ENCODE measurements at regions not wholly inside any gene's neighbourhood (a gene's known extent, or its start where the extent isn't known, plus 50 kb on each side); places are given as distances from the start of the nearest gene placed in this dataset.

DNA sequence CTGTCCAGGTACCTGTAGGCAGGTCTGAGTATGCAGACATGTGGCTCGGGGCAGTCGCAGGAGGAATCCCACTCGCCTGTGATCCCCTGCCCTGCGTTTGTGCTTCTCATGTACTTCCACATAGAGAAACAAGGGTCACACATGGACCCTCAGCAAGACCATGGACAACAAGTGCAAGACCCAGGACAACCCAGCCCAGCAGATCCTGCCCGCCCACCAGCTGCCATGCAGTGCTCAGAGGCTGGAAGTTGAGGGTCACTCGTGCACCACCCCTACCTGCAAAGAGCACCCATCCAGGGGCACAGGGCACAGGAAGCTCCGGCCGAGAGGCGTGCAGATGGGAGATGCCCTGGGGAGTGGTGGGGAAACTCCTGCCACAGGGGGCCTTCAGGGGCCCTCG lies 67.5 kb upstream of the C14orf180 start:
- DNase-seq: no peak

DNA sequence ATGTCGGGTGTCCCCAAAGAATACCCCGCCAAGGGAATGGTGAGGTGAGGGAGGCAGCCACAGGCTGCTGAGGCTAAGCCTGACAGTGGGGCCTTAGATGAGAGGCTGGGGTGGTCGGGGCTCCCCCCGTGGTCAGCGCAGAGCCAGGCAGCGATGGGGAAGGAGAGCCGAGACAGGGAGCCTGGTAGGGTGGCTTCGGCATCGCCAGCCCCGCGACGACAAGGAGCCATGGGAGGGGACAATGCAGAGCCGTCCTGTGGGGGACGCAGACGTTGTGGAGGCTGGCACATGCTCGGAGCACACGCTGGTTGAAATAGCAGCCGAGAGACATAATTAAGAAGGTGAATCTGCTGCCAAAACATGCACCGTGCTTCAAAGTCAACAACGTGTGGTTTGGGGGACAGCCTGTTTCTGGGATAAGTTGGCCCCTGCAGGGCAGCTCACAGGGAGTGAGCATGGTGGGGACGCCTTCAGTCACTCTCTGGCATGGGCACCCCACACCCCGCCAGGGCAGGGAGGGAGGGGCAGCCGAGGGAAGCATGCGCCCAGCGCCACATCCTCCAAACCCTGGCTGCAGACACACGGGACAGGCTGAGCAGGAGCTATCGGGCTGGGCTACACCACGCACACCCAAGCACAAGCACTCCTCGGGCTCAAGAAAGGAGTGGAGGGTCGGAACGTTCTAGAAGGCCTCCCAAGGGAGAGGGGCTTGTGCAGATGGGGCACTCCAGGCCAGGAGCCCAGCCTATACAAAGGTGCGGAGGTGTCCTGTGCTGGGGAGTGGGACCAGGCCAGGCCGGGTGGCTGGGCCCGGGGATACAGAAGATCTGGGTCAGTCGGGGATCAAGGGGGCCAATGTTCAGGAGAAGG lies 66.6 kb upstream of the C14orf180 start:
- DNase-seq: no peak

DNA sequence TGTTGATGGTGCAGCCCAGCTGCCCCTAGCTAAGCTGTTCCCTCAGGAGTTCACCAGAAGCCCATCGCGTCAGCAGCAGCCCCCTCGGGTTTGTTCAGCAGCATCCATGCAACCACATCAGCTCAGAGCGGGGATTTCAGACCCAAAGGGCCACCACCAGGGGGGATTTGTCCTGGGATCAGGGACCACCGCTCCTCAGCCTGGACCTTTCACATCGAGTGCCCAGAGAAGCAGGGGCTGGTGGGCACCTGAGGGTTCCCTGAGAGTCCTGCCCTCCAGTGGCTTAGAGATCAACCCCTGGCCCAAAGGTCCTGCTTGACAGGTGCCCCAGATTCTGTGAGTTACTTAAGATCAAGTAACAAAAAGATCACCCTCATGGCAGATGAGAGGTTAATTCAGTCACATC lies 65.9 kb upstream of the C14orf180 start:
- no peak for DNase-seq

DNA sequence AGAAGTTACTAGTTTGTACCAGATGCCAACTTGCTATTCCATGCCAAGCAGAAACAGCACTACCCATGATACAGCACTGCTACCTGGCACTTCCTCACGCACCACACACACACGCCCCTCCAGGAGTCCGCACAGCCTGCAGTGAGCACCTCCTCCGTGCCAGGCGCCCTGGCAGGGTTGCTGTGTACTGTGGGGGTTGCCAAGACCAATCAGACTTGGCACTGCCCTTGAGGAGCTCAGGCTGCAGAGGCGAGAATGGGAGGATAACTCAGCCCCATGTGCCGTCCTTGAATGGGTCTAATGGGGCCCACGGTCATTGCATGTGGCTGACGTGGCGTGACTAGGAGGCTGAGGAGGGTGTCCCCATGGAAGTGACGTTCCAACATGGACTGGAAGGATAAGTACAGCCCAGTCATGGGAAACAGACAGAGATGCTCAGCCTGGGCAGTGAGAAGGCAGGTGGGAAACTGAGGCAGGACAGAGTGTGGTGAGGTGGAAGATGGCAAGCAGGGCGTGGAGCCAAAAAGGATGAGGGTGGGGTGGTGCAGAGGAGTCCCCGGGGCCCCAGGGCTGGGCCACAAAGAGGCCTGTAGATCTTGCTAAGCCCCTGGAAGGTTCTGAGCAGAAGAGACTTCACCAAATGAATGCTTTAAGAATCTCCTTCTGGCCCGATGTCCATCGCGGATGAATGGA lies 65.3 kb upstream of the C14orf180 start:
- no peak for DNase-seq

DNA sequence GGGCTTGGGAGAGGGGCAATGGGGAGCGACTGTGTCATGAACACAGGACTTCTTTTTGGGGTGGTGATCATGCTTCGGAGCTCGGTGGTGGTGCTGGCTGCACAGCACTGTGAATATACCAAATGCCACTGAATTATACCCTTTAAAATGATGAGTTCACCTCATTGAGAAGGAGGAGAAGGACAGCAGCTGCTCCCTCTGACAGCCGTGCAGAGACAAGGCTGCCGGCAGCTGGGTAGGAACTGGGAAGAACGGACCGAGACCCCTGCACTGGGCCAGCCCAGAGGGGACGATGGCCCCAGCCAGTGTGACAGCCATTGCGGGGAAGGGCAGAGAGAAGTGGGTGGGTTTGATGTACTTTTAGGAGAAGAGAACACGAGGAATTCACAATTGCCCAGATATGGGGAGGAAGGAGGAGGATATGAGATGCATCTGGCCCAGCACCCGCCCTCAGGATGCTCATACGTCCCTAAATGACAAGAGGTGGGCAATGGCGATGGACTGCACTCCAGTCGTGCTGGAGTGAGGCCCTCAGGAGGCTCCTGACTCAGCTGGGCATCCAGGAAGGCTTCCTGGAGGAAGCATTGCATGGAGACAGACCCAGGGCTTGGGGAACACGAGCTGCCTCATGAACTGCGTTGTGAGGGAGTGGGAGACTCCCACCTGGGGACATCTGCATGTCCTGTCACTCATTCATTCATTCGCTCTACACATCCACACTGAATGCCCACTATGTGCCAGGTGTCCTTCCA lies 64.3 kb upstream of the C14orf180 start:
- DNase-seq: no peak

DNA sequence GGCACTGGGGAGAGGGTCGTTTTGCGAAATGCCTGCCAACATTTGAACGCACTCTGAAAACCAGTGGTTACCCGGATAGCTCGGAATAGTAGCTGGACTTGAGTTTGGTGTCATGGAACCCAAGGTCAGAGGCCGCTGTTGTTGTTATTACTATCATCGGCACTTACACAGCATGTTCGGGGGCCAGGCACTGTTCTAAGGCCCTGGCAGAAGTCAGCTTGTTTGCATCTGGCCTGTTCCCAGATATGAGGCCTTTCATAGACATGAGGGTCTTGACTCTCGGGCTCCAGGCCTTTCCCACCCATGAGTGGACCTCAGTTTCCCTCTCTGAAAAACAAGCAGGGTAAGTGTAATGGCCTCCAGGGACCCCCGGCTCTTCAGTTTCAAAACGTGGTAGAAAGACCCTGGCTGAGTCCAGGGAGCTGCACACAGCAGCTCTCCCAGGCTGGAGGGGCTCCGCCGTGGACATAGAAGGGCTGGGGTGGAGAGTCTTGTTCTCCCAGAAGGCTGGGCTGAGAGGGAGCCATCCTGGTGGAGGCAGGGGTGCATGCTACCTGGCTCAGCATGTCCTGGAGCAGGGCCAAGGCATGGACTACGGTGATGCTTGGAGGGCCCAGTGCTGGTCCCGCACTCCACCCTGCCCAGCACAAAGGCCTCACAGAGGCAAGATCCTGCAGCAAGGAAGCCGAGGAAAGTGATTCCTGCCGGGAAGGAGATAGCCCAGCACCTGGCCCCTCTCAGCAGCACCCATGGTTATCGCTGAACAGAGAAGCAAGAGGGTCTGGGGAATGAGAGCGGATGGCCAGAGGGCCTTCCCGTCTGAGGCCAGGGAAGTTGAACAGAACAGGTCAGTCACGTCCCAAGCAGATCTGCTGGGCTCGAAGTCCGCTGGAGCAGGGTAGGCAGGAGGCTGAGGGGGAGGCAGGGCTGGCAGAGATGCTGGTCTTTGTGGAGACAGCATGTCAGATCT lies 63.5 kb upstream of the C14orf180 start:
- no peak for DNase-seq

DNA sequence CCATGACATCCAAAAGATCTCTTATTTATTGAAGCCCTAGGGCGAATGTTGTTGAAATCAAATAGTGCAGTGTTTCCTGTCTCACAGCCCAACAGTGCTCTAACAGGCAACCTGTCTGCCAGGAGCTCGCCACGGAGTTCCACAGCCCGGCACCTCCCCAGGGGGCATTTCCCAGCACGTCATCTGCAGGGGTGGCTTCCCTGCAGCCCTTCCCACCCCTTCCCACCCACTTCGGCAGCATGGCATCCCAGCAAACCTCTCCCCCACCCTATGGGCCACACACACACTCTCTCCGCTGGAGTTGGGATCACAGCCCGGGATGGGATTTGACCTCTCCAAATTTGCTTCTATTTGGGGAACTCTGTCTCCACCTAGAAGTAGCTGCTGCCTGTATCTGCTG lies 62.7 kb upstream of the C14orf180 start:
- no peak for DNase-seq

DNA sequence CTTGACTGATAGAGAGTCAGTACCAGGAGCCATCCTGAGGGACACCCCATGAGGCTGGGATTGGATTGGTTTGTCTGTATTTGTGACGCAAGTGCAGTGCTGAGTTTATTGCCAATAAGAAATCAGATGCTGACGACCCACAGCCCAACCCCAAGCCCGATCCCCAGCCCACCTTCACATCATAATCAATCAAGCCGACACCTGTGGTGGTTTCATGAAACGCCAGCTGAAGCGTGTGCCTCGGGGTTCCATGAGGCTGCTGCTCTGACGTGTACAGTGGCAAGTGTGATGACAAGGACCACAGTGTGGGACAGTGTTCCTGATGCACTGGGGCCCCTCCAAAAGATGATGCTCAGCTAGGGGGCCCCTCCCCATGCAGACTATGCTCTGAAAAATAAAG lies 62.1 kb upstream of the C14orf180 start:
- DNase-seq: no peak

DNA sequence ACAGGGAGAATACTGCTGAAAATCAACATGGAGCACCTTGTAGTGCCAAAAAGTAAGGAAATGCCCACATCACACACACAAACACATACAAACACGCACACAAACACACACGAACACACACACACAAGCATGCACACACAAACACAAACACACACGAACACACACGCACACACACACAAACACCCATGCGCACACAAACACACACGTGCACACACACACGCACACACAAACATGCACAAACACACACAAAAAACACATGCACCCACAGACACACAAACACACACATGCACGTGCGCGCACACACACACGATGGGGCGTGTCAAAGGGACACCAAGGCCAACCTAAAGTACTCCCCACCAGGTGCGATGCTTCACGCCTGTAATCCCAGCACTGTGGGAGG lies 61.7 kb upstream of the C14orf180 start:
- DNase-seq: no peak

DNA sequence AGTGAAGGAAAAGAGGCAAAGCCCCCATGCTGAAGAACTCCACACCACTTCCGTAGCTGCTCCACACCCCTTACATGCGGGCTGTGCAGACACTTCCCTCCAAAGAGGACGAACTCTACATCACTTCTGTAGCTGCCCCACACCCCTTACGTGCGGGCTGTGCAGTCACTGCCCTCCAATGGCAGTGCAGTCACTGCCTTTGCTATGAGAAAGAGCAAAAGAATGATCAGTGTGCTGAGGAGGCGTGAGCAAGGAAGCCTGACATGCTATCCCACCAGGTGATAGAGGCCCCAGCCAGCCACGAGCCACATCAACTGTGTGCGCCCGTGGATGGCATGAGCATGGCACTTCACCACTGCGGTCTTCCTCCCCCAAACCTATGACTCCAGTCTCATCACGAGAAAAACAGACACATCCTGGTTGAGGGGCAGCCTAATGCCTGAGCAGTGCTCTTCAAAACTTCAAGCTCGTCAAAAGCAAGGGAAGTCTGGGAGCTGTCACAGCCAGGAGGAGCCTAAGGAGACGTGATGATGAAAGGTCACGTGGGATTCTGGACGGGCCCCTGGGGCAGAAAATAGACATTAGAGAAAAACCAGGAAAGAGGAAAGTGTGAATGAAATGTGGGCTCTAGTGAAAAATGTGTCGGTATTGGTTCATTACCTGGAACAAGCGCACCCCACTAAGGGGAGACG lies 60.8 kb upstream of the C14orf180 start:
- DNase-seq: no peak

DNA sequence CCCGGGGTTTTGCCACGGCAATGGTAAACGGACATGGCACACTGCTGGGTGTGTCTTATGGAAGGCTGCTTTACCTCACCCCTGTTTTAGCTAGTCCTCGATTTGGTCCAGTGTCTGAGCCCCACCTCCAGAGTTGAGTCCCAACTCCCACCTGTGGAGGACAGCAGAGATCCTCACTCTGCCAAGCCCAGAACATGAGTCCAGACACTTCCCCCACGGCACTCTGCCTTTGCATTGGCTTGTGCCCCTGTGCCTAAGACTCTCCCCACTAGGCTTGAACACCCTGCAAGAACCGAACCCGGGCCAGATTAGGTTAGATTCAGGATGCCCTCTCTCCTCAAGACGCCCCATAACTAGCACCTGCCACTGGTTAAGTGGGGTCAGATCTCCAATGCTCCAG lies 59.8 kb upstream of the C14orf180 start:
- DNase-seq: no peak

DNA sequence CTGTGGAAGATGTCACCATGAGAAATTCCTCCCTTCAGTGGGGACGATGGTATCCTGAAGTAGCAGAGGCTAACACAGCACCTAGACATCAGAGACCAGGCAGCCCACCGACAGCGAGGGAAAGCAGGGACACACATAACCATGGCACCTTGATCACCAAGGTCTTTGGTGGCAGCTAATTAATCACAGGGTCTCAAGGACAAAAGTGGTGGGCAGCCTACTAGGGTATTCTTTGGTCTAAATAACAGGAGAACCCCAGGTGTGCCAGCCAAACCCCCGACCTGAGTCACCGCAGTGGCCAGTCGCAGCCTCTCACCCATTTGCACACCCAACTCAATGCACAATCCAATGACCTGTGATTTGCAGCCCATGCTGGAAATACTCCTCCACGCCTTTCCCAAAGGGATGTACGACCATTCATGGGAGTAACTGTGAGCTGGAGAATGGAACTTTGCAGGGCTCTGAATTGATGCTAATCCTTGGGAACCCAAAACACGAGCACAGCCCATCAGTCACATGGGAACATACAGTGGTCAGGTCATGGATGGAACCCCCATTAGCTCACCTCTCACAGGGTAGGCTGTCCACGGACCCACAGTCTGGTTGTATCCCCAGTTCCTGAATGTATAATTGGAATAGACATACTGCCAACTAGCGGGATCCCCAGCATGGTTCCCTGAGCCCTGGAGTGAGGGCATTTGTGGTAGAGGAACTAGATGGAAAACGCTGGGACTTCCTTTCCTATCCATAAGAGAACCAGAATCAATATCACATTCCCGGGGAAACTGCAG lies 58.7 kb upstream of the C14orf180 start:
- no peak for DNase-seq

DNA sequence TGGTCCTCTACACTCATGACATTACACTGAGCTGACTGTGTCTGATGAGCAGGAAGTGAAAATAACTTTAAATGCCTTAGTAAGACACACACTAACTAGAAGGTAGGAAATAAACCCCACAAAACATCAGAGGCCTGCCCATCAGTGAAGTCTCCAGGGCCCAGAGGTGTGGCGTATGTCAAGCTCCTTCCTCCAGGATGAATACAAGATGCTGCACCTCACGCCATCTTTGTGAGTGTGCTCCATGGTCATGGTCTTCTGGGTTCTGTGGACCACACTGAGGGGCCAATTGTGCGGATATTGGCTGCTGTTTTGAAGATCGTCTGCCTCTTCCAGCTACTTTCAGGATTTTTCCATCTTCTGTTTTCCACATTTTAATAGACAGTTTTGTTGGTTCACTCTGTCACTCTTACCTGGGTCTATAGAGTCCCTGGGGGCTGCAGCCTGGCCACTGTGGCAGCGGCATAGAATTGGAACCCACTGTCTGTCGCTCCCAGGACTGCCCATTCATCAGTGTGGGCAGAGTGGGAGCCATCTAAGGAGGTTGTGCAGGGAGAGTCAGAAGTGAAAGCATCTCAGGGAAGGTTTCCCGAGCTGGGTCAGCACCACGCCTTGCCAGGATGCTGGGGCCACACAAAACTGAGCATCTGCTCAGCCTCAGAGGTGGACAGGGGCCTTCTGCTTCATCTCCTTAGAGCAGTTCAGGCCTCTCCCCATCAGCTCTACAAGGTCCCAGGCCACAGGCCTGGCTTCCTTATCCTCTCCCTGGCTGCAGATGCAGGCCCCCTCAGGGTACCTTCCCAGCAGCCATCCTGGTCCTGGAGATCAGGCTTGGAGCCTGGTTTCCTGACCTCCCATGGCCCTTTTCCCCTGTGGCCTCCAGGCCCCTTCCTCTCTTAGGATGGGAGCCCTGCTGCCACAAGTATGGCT lies 57.5 kb upstream of the C14orf180 start:
- DNase-seq: no peak

DNA sequence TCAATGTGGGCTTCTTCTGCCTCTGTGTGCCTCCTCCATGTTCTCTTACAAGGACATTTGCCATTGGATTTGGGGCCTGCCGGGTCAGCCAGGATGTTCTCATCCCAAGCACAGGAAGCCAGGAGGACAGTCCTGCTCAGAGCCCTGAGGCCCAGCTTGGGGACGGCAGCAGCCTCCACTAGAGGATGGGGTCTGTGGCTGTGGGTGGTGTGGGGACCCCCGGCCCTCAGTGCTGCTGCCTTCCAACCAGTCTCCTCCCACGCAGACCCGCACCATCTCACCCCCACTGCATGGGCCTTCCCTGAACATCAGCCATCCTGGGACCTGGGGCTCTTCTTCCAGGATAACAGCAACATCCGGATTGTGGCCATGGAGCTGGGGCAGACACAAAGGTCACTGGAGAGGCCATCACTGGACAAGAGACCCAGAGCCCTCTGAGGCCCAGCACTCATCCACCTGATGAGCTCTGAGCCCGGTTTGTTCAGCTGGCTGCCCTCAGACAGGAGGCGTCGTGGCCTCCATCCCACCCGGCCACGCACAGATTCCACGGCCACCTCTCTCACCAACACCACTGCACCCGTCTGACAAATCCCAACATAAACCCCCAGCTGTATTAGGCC lies 56.5 kb upstream of the C14orf180 start:
- DNase-seq: no peak

DNA sequence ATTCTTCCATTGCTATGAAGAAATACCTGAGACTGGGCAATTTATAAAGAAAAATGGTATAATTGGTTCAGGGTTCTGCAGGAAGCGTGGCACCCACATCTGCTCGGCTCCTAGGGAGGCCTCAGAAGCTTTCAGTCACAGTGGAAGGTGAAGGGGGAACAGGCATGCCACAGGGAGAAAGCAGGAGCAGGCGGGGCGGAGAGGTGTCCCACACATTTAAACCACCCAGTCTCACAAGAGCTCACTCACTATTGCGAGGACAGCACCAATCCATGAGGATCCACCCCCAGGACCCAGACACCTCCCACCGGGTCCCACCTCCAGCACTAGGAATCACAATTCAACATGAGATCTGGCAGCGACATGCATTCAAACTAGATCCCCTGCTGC lies 56.0 kb upstream of the C14orf180 start:
- no peak for DNase-seq

DNA sequence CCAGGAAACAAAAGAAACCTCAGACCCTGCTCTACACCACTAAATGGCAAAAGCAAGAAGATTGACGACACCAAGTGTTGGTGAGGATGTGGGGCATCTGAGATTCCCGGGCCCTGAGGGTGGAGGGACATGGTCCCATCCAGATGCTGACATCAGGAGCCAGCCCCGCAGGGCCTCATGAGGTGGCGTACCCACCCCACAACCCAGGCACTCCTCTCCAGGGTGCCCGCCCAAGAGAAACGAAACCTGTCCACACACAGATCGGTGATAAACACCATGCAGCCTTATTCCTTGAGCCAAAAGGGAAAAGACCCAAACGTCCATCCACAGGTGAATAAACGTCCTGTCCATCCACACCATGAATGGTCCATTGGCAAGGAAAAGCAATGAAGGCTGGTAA lies 54.8 kb upstream of the C14orf180 start:
- DNase-seq: no peak

DNA sequence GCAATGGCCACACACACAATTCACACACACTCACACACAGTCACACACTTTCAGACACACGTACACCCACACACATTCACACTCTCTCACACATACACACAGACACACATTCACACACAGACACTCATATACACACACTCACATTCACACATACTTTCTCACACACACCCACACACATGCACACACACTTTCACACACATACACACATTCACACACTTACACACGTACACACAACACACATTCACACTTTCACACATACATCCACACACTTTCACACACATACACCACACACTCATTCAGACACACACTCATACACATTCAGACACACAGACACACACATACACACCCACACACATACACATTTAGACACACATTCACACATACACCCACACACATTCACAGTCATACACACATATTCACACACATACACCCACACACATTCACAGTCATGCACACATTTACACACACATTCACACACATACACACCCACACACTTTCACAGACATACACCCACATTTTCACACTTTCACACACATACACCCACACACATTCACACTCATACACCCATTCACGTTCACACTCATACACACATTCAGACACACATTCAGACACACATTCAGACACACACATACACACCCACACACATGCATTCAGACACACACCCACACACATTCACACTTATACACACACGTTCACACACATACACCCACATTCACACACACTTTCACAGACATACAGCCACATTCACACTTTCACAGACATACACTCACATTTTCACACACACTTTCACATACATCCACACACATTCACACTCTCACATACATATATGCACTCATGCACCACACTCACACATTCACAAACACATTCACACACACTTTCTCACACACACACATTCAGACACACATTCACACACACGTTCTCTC lies 52.6 kb upstream of the C14orf180 start:
- DNase-seq: no peak

Measured in muscle of arm (tissue), 1 donor.